ENCODE measurements at regions not wholly inside any gene's neighbourhood (a gene's known extent, or its start where the extent isn't known, plus 50 kb on each side); places are given as distances from the start of the nearest gene placed in this dataset.

GRCh38 chr6:105819745-105820144, 266.4 kb upstream of the PRDM1 start (continued):
- TF ChIP-seq ZNF264 (CRISPR knock-in tag; IDR thresholded peaks at IDR 0.05) (no peak), ZNF12 (CRISPR knock-in tag; IDR thresholded peaks at IDR 0.05) (no peak), MAFK (conservative IDR thresholded peaks at IDR 0.05 in 1 of 2, IDR thresholded peaks at IDR 0.05 in 1 of 2; ENCODE audit: low read length in 2 of 2) (no peak), RBFOX2 (IDR thresholded peaks at IDR 0.05; ENCODE audit: low read depth, low read length) (no peak), ZNF572 (CRISPR knock-in tag; IDR thresholded peaks at IDR 0.05) (no peak), NFAT5 (CRISPR knock-in tag; IDR thresholded peaks at IDR 0.05) (no peak), ZNF576 (CRISPR knock-in tag; IDR thresholded peaks at IDR 0.05) (no peak), PRDM4 (CRISPR knock-in tag; IDR thresholded peaks at IDR 0.05; ENCODE audit: borderline replicate concordance) (no peak), ZBTB34 (CRISPR knock-in tag; IDR thresholded peaks at IDR 0.05) (no peak), HDAC1 (CRISPR knock-in tag; IDR thresholded peaks at IDR 0.05) (no peak), ZBTB37 (CRISPR knock-in tag; IDR thresholded peaks at IDR 0.05) (no peak), MIER2 (CRISPR knock-in tag; IDR thresholded peaks at IDR 0.05) (no peak)
